Naive thymus-derived CD4-positive, alpha-beta T cell (primary cell): ENCODE measurements at regions not wholly inside any gene's neighbourhood (a gene's known extent, or its start where the extent isn't known, plus 50 kb on each side); places are given as distances from the start of the nearest gene placed in this dataset.

Source experiments
- ATAC-seq: fragments of 150-1000 bp; cut with Tn5 transposase; 2 replicates; pipeline ENCODE4 v1.10.0; 2021; ENCODE audit warnings: mild to moderate bottlenecking, moderate library complexity
- CTCF ChIA-PET: fragments of 350-600 bp; sonication (Branson Sonifier 250); formaldehyde crosslinking; loops from one replicate; lab custom pipeline; 2021; ENCODE audit warnings: antibody characterized with exemption; lab: Charles Lee
- POLR2A ChIA-PET: fragments of 350-600 bp; sonication (Branson Sonifier 250); formaldehyde crosslinking; loops from one replicate; lab custom pipeline; 2021; ENCODE audit warnings: antibody characterized with exemption, inconsistent platforms; lab: Charles Lee
- DNase-seq, 9 donors: peaks; one replicate each; pipeline versions ENCODE4 v3.0.0 to v3.0.0-alpha.2; 2020 to 2022; ENCODE audit warnings: mixed read lengths in 1 of 9
- H3K27ac ChIP-seq: one replicate; pipeline ENCODE4 v1.7.0; 2013; ENCODE audit warnings: mild to moderate bottlenecking, low read depth, low read length, moderate library complexity
- H3K27me3 ChIP-seq, 2 donors: one replicate each; pipeline ENCODE4 v1.7.0; 2013; ENCODE audit warnings: low read length in 2 of 2, mild to moderate bottlenecking in 2 of 2, moderate library complexity in 2 of 2; ENCODE audit not compliant: control insufficient read depth in 2 of 2, insufficient read depth in 2 of 2
- H3K36me3 ChIP-seq, 3 experiments: 1 replicate in 2 of 3; 2 replicates in 1 of 3; pipeline ENCODE4 v1.7.0; 2013; ENCODE audit warnings: low read length in 3 of 3, mild to moderate bottlenecking in 3 of 3, moderate library complexity in 1 of 3; ENCODE audit not compliant: insufficient read depth in 3 of 3, control insufficient read depth in 2 of 3
- H3K4me1 ChIP-seq, 2 donors: one replicate each; pipeline ENCODE4 v1.7.0; 2013; ENCODE audit warnings: low read length in 2 of 2, mild to moderate bottlenecking in 2 of 2, moderate library complexity in 1 of 2; ENCODE audit not compliant: control insufficient read depth in 2 of 2, insufficient read depth in 2 of 2
- H3K4me3 ChIP-seq: 2 replicates; pipeline ENCODE4 v1.7.0; 2013; ENCODE audit warnings: mild to moderate bottlenecking, low read length
- H3K9me3 ChIP-seq, 3 experiments: 1 replicate in 2 of 3; 2 replicates in 1 of 3; pipeline ENCODE4 v1.7.0; 2013; ENCODE audit warnings: low read length in 3 of 3; ENCODE audit not compliant: control insufficient read depth in 2 of 3
- H3K27ac Mint-ChIP-seq, 9 donors: one replicate each; pipeline ENCODE4 v1.8.0; 2020 to 2022; ENCODE audit warnings: mixed read lengths in 9 of 9, mild to moderate bottlenecking in 8 of 9, moderate library complexity in 5 of 9, inconsistent platforms in 2 of 9
- H3K27me3 Mint-ChIP-seq, 5 donors: one replicate each; pipeline ENCODE4 v1.8.0; 2021 to 2022; ENCODE audit warnings: mixed read lengths in 5 of 5, mild to moderate bottlenecking in 1 of 5
- H3K36me3 Mint-ChIP-seq, 5 donors: one replicate each; pipeline ENCODE4 v1.8.0; 2020 to 2022; ENCODE audit warnings: mixed read lengths in 5 of 5, mild to moderate bottlenecking in 3 of 5, inconsistent platforms in 1 of 5
- H3K4me1 Mint-ChIP-seq, 7 donors: one replicate each; pipeline ENCODE4 v1.8.0; 2020 to 2022; ENCODE audit warnings: mixed read lengths in 7 of 7, mild to moderate bottlenecking in 3 of 7, inconsistent platforms in 1 of 7
- H3K4me3 Mint-ChIP-seq, 10 donors: one replicate each; pipeline ENCODE4 v1.8.0; 2020 to 2022; ENCODE audit warnings: mild to moderate bottlenecking in 10 of 10, mixed read lengths in 10 of 10, moderate library complexity in 6 of 10, inconsistent platforms in 2 of 10
- H3K9me3 Mint-ChIP-seq, 11 donors: one replicate each; pipeline ENCODE4 v1.8.0; 2020 to 2022; ENCODE audit warnings: mixed read lengths in 11 of 11, mild to moderate bottlenecking in 4 of 11, inconsistent platforms in 1 of 11, moderate library complexity in 1 of 11
- intact Hi-C, 2 donors: fragments of 100-400 bp; cut with micrococcal nuclease; formaldehyde crosslinking; loops; one replicate each; pipeline ENCODE4 v1.15.1; 2023

DNA sequence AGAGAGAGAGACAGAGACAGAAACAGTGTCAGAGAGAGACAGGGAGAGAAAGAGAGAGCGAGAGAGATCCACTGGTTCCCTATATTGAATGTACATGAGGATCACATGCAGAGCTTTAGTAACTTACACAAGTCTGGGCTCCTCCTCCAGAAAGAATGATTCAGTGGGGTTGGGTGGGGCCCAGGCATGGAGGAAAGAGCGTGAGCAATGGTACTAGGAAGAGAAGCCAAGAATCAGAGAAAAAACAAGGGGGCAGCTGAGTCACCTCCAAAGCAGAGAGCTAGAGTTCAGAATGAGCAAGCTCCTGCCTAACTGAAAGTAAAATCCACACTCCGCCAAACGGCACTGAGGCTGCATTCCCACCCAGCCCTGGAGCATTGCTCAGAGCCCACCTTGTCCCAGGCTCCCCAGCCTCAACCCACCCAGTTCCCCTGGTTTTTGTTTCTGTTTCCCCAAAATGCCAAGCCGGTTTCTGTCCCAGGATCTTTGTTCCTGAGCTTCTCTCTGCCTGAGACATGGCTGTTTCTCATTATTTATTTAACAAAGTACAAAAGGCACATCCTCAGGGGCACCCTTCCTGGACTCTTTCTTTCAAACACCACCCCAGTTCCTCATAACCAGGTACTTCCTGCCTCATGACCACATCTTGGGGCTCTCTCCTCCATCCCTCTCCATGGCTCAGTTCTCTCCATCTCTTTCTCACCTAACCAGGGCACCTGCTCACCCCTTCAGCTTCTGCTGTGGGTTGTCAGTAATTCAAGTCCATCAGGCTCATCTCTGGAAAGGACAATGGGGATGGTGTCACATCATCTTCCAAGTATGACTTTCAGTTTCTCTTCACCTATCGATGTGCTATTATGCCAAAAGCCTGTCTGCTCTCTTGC is 670.3 kb upstream of the TBX3 start:
- Mint-ChIP-seq H3K36me3 (peaks cover 0 to 3% (median 0%) of the 10 kb centered on the region in 5 donors), H3K4me3 (peak overlapping the region in 1 of 10 donors; percentile 58), H3K27ac (peak overlapping the region in 1 of 9 donors; percentile 47), H3K27me3 (peaks cover 0 to 12% (median 0%) of the 10 kb centered on the region in 5 donors), H3K9me3 (peaks cover 0 to 16% (median 7%) of the 10 kb centered on the region in 11 donors), H3K4me1 (no peaks in the 10 kb centered on the region)
- H3K27ac ChIP-seq: no peak overlapping the region
- no peaks in the 10 kb centered on the region for H3K27me3 ChIP-seq
- DNase-seq: no peak
- no peak for ATAC-seq
- no peak overlapping the region for H3K4me3 ChIP-seq
- no peaks in the 10 kb centered on the region for H3K36me3 ChIP-seq
- H3K9me3 ChIP-seq: no peaks in the 10 kb centered on the region
- no peaks in the 10 kb centered on the region for H3K4me1 ChIP-seq
- ChIA-PET POLR2A (no interaction called here), CTCF (no interaction called here)
- intact Hi-C loops: no loop called here

DNA sequence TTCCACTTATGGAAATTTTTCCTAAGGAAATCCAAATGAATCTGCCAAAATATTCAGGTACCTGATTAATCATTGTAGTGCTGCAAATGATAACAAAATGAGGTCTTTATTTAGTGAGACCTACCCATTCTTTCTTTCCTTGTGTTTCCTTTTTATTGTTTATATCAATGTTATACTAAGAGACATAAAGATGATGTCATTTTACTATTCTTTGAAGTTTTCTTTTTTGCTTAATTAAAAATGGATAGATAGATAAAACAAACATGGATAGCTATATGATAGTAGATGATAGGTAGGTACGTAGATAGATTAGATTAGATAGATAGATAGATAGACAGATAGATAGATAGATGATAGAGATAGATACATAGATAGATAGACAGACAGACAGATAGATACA is 669.5 kb upstream of the TBX3 start:
- ATAC-seq: no peak
- Mint-ChIP-seq H3K27ac (no peak overlapping the region), H3K36me3 (peaks cover 0 to 3% (median 0%) of the 10 kb centered on the region in 5 donors), H3K9me3 (peaks cover 2 to 17% (median 9%) of the 10 kb centered on the region in 11 donors), H3K4me1 (no peaks in the 10 kb centered on the region), H3K4me3 (no peak overlapping the region), H3K27me3 (peaks cover 0 to 14% (median 0%) of the 10 kb centered on the region in 5 donors)
- Histone ChIP-seq H3K9me3 (no peaks in the 10 kb centered on the region), H3K27me3 (no peaks in the 10 kb centered on the region), H3K36me3 (no peaks in the 10 kb centered on the region), H3K4me3 (no peak overlapping the region), H3K4me1 (no peaks in the 10 kb centered on the region), H3K27ac (no peak overlapping the region)
- no peak for DNase-seq
- POLR2A ChIA-PET: no interaction called here
- intact Hi-C loops: no loop called here
- CTCF ChIA-PET: no interaction called here

DNA sequence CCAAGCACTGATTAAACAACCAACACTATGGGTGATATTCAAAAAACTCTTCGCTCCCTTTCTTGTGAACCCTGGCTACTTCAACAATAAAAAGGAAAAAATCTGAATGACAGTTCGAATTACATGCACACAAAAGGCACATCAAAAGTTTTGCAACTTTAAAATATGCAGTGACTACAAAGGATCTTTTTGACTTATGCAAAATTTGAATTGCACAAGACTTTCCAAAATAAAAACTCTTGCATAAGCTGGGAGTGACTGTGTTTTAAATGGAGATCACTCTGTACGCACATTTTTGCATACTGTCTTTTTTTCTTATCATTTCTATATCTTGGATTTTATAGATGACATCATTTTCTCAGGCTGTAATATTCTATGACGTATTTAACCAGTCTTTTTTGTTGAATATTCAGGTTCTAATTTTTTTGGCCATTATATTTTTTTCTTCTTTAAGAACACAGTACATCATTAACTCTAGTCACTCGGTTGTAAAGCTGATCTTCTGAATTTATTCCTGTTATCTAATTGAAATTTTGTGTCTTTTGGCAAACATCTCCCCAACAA is 667.6 kb upstream of the TBX3 start:
- Histone ChIP-seq H3K27ac (no peak overlapping the region), H3K9me3 (no peaks in the 10 kb centered on the region), H3K27me3 (no peaks in the 10 kb centered on the region), H3K4me3 (no peak overlapping the region), H3K4me1 (no peaks in the 10 kb centered on the region), H3K36me3 (no peaks in the 10 kb centered on the region)
- Mint-ChIP-seq H3K27ac (no peak overlapping the region), H3K9me3 (peaks cover 2 to 17% (median 9%) of the 10 kb centered on the region in 11 donors), H3K27me3 (peaks cover 0 to 14% (median 0%) of the 10 kb centered on the region in 5 donors), H3K36me3 (peaks cover 0 to 3% (median 0%) of the 10 kb centered on the region in 5 donors), H3K4me1 (no peaks in the 10 kb centered on the region), H3K4me3 (no peak overlapping the region)
- CTCF ChIA-PET: no interaction called here
- POLR2A ChIA-PET: no interaction called here
- ATAC-seq (no peak), DNase-seq (no peak)
- intact Hi-C loops: no loop called here

DNA sequence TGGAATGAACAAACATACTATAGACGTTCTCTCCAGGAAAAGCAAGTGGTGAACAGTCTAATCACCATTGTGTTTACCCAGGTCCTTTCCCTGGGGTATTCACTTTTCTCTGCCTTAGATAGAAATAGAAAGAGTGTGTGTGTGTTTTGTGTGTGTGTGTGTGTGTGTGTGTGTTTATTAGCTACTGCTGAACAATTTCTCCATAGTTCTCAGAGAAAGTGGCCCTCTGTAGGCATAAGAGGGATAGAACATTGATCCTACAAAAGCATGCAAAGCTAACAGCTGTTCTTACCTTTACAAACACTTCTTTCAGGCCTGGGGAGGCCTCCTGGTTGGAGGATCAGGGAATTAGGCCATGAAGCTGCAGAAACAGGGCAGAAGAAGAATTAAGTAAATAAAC is 665.7 kb upstream of the TBX3 start:
- Mint-ChIP-seq H3K4me1 (no peaks in the 10 kb centered on the region), H3K27ac (no peak overlapping the region), H3K4me3 (no peak overlapping the region), H3K36me3 (no peaks in the 10 kb centered on the region), H3K9me3 (peaks cover 0 to 15% (median 5%) of the 10 kb centered on the region in 11 donors), H3K27me3 (peaks cover 0 to 7% (median 0%) of the 10 kb centered on the region in 5 donors)
- Histone ChIP-seq H3K9me3 (no peaks in the 10 kb centered on the region), H3K27ac (no peak overlapping the region), H3K4me3 (no peak overlapping the region), H3K36me3 (no peaks in the 10 kb centered on the region), H3K27me3 (no peaks in the 10 kb centered on the region), H3K4me1 (no peaks in the 10 kb centered on the region)
- intact Hi-C loops: no loop called here
- ATAC-seq: no peak
- DNase-seq: no peak
- ChIA-PET POLR2A (no interaction called here), CTCF (no interaction called here)

DNA sequence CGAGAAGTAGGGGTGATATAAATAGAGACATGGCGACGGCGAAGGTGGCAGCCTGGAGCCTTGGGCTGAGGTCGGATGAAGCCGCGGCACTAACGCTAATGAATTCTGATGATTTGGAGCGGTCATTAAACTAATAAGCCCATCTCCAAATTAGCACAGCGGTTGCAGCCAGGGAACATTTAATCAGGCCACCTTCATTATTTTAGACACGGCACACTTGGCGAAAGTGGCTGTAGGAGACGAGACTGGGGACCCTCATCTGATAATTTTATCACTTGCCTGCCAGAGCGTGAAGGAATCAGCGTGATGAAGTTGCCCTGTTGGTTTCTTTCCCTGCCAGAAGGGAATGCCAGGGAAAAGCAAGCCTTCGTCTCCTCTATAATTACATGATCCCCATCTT is 664.3 kb upstream of the TBX3 start:
- H3K27ac ChIP-seq: no peak overlapping the region
- H3K4me1 ChIP-seq: no peaks in the 10 kb centered on the region
- no peaks in the 10 kb centered on the region for H3K4me1 Mint-ChIP-seq
- H3K9me3 ChIP-seq: peaks cover 0 to under 1% (median 0%) of the 10 kb centered on the region in 3 experiments
- H3K4me3 ChIP-seq: no peak overlapping the region
- H3K27me3 Mint-ChIP-seq: peaks cover 0 to 4% (median 0%) of the 10 kb centered on the region in 5 donors
- H3K9me3 Mint-ChIP-seq: peaks cover 0 to 13% (median 4%) of the 10 kb centered on the region in 11 donors
- ATAC-seq (no peak), DNase-seq (no peak)
- no peaks in the 10 kb centered on the region for H3K36me3 Mint-ChIP-seq
- CTCF ChIA-PET: no interaction called here
- intact Hi-C loops: no loop called here
- no peak overlapping the region for H3K4me3 Mint-ChIP-seq
- POLR2A ChIA-PET: no interaction called here
- no peaks in the 10 kb centered on the region for H3K27me3 ChIP-seq
- H3K36me3 ChIP-seq: no peaks in the 10 kb centered on the region
- no peak overlapping the region for H3K27ac Mint-ChIP-seq

DNA sequence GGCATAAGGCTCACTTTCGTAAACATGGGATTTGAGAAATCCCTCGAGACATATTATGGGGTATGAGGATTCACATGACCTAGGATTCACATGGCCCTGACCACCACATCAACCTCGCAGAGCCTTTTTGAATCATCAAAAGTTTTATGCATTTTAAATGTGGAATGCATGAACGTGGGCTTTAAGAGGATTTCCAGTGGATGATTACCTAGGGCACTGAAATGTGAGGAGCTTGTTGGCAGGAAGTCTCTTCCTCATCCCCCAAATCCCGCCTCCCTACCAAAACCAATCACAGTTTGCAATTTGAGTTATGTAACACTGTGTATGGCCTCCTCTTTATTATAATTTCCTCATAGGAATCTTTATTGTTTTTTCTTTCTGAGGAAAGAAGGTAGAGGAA is 659.6 kb upstream of the TBX3 start:
- ChIA-PET POLR2A (no interaction called here), CTCF (no interaction called here)
- Histone ChIP-seq H3K4me3 (no peak overlapping the region), H3K27ac (no peak overlapping the region), H3K36me3 (no peaks in the 10 kb centered on the region), H3K4me1 (no peaks in the 10 kb centered on the region), H3K27me3 (no peaks in the 10 kb centered on the region), H3K9me3 (peaks cover 0 to 5% (median 0%) of the 10 kb centered on the region in 3 experiments)
- no peaks in the 10 kb centered on the region for H3K4me1 Mint-ChIP-seq
- no peaks in the 10 kb centered on the region for H3K36me3 Mint-ChIP-seq
- no peak overlapping the region for H3K4me3 Mint-ChIP-seq
- no peak for DNase-seq
- H3K27ac Mint-ChIP-seq: no peak overlapping the region
- no peaks in the 10 kb centered on the region for H3K27me3 Mint-ChIP-seq
- peaks cover 7 to 22% (median 11%) of the 10 kb centered on the region in 11 donors for H3K9me3 Mint-ChIP-seq
- intact Hi-C loops: no loop called here
- no peak for ATAC-seq
